Left kidney (tissue), 1 donor: ENCODE measurements at regions not wholly inside any gene's neighbourhood (a gene's known extent, or its start where the extent isn't known, plus 50 kb on each side); places are given as distances from the start of the nearest gene placed in this dataset.

ENCODE experiments used
- DNase-seq: peaks from one replicate; pipeline ENCODE4 v3.0.0-alpha.2; 2013

DNA sequence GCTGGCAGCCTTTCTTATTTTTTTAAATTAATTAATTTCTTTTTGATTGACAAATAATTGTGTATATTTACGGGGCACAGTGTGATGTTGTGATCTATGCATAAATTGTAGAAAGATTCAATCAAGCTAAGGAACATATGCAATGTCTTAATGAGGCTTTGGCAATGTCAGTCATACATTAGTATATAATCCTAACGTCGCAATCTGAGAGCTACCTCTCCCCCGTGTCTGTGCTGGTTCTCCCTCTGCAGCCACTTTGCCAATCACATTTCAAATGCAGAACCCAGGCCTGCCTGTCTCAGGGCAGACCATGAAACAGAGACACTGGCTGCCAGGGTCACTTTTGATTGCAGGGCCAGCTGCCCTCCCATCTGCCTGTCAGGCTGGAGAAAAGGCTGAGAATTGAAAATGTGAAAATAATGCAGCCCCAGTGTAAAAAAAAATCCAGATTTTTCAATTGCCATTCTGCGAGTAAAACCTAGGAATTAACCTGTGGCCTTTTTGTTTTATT, 56.3 kb downstream of the SLC24A2 start:
- DNase-seq: no peak

GRCh38 chr9:19728101-19728500, 60.7 kb downstream of the SLC24A2 start:
- DNase-seq: no peak

GRCh38 chr9:19725970-19726369, 62.9 kb downstream of the SLC24A2 start:
- DNase-seq: no peak

- DNase-seq: peak; percentile 78
Observed at GRCh38 chr9:19720377-19720776, 68.5 kb downstream of the SLC24A2 start.

GRCh38 chr9:19703702-19704101, 85.1 kb downstream of the SLC24A2 start:
- DNase-seq: no peak

DNA sequence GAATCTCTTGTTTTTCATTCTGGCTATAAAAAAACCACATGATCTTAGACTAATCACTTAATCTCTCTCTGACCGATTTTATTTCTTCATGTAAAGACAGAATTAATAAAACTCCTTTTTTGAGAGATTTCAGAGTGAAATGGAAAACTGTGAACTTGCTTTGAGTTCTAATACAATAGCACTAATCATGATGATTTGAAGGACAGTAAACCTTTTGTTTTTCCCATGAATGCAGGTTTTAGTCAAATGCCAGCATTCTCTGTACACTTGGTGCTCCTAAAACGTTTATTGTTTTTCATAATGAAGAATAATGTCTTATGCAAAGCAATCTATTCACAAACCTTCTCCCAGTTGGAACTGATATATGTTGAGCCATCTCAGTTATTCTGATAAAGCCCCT, 86.8 kb downstream of the SLC24A2 start:
- DNase-seq: no peak

- DNase-seq: no peak
Observed at GRCh38 chr9:19701274-19701673, 87.6 kb downstream of the SLC24A2 start.

- DNase-seq: no peak
Observed at GRCh38 chr9:19700699-19701098, 88.1 kb downstream of the SLC24A2 start.

DNA sequence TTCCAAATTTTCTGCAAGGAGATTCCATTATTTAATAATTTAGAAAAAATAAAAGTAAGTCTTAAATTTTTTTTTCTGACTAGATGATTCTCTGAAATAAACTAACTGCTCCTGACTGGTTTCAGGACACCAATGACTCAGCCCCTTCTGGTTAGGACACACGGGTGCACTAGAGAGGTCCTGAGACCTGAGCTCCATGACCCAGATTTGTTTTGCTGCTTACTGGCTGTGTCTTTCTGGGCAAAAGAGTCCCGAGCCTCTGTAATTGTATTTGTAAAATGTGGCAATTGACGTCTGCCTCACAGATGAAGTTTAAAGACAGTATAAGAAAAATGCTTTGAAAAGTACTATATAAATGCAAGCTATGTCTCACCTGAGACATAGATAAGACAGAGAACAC, 89.1 kb downstream of the SLC24A2 start:
- DNase-seq: no peak

- DNase-seq: no peak
Observed at GRCh38 chr9:19698960-19699359, 89.9 kb downstream of the SLC24A2 start.

DNA sequence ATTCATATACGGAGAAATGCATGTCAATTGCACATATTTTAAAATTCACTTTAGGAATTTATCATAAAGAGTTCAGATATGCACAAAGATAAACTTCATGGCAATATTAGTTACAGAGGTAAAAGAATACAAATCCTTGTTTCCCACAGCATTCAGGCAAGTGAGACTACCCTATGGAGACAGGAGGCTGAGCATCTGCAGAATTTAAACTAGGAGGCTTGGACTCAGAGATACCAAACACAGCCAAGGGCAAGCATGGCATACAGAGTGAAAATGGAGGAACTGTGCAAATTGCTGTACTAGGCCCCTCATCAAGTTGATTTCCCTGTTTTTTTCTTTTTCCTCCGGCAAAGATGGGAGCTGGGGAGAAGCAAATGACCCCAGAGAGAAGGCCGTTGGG, 94.2 kb downstream of the SLC24A2 start:
- DNase-seq: no peak

- no peak for DNase-seq
Observed at GRCh38 chr9:19690128-19690527, 98.7 kb downstream of the SLC24A2 start.

DNA sequence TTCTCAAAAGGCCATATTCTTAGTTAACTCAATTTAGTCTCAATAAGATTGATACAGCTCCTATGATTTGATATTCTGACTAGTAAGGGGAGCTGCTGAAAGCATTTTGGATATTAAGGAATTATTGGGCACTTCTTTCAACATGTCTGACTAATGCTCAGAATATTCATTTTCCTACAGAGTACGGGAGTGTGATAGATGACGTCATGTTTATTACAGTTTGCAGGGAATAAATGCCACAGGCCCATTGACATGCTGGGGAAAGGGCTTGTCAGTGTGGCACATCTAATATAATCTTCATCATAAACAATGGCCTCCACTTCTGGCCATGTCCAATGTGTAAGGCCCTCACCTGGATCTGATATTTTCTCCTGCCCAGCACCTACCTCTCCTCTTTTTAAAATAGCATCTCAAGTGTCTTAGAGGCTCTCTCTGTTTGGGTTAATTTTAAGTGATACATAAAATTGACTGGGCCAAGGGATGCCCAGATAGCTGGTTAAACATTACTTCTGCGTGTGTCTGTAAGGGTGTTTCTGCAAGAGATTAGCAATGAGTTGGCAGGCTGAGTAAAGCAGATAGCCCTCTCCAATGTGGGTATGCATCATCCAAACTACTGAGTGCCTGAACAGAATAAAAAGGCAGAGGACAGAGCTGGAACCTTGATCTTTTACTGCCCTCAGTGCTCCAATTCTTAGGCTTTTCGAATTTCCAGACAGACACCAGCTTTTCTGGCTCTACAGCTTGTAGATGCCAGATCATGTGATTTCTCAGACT, 99.3 kb downstream of the SLC24A2 start:
- DNase-seq: no peak

- DNase-seq: no peak
Observed at GRCh38 chr9:19683715-19684114, 105.1 kb downstream of the SLC24A2 start.

DNA sequence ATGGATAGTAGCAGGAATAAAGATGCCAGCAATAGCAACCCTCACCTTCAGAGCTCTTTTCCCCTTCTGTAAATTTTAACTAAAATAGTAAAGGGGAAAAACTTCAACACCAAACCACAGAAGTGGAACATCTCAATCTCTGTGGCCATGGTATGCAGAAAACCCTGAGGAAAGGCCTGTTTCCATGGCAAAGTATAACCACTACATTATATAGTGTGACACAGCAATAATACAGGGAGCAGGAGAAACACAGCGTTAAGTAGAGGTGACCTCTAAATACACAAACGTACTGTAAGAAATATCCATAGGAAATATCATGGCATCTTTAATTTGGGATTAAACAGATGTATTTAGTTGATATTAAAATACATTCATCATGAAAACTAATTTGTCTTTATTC, 106.4 kb downstream of the SLC24A2 start:
- DNase-seq: no peak

DNA sequence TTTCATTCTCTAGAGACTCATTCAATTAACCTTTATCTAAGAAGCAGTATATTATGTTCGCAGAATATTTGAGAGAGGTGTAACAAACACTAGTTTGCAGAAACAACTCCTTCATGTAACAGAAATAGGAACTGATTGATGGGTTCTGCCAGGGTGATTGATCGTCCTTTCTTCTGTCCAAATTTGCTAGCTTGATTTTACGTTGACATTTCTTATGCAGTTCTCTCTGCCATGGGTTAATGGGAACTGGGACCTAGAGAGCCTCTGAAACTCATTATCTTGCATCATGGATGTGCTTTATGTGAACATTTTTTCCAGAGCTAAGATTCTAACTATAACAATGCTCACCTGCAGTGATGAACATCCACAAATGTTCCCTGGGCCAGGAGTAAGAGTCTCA, 107.0 kb downstream of the SLC24A2 start:
- no peak for DNase-seq

DNA sequence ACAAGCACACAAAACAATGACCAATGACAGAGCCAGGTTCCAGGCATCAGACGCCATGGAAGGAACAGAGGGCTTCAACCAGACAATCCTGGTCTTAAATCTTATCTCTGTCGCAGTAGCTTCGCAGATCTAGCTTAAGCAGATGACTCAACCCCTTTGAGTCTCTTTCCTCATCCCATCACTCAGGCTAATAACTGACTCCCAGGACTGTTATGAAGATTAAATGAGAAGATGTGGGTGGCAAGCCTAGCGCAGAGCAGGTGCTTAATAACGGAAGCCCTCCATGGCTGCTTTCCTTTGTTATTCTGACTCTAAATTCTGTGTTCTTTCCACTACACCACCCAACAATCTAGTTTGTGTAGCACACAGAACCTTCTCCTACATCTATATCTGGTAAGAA, 110.9 kb downstream of the SLC24A2 start:
- no peak for DNase-seq

DNA sequence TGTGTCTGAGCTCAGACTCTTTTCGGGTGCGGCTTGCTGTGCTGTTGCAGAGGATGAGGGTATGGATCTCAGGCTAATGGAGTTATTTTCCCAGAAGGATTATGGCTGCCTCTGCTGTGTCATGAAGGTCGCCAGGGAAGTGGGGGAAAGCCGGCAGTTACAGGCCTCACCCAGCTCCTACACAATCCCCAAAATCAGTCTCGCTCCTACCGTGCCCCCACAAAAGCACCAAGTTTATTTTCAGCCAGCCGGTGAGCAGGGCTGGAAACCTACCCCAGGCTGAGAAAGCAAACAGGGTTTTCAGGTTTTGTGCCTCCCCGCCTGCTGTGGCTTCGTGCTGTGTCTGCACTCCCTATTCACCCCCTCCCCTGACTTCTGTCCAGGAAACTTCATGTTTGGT, 113.3 kb downstream of the SLC24A2 start:
- DNase-seq: no peak

- no peak for DNase-seq
Observed at GRCh38 chr9:19666575-19666974, 122.3 kb downstream of the SLC24A2 start.

GRCh38 chr9:19665146-19665863, 123.5 kb downstream of the SLC24A2 start:
- no peak for DNase-seq

DNA sequence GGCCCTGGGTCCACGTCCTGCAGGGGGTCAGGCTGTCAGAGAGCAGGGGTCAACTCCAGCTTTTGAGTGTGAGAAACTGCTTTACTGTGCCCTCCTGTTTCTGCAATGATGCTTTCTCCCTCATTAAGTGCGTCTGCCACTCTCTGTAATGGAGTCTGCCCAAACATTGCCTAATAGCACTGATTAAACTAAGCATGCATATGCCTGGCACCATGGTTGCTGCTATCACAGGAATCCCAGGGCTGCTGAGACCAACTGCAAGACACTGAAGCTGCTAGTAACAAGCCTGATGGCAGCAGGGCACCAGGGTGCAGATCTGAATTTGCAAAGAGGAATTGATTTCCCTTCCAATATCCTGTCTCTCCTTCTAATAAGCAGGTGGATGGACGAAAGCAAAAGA, 125.3 kb downstream of the SLC24A2 start:
- no peak for DNase-seq

- DNase-seq: no peak
Observed at GRCh38 chr9:19662213-19662612, 126.6 kb downstream of the SLC24A2 start.

- DNase-seq: no peak
Observed at GRCh38 chr9:19660019-19660418, 128.8 kb downstream of the SLC24A2 start.

DNA sequence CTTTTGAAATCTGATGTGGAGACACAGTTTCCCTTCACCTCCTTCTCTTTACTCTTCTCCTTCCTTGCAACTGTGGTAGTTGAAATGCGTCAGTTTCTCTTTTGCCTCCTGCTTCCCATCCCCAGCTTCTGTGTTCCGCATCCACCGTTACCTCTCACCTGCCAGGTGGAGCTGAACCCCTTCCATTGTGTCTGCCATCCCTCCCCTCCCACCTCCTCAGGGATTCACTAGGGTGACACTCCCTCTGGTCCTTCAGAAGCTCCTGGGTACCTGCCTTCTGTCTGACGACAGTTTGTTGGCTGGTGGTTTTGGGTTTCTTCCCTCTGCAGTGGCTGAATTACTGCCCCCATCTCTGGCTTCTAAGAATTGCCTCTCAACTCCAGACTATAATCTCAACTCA, 132.1 kb downstream of the SLC24A2 start:
- DNase-seq: no peak
